ENCODE measurements at regions not wholly inside any gene's neighbourhood (a gene's known extent, or its start where the extent isn't known, plus 50 kb on each side); places are given as distances from the start of the nearest gene placed in this dataset.

DNA sequence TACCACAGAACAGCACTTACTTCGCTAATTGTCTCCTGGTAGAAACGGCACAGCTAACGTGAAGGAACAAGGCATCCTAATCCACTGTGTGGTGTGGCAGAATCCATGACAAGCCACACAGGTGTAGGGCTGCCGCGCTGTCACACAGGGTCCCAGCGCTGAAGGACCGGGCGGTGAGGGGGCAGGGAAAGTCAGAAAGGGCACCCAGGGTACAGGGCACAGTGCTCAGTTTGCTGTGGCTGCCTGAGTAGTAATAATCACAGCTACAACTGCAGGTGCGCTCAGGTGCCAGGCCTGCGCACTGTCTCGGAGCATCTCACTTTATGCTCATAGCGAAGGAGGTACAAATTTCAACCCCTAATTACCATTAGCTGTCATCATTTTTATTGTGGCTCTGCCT lies 55.2 kb upstream of the CAB39 start:
- no peak for TF ChIP-seq EP300 (IDR thresholded peaks at IDR 0.05)
- TF ChIP-seq, protein P1, sequence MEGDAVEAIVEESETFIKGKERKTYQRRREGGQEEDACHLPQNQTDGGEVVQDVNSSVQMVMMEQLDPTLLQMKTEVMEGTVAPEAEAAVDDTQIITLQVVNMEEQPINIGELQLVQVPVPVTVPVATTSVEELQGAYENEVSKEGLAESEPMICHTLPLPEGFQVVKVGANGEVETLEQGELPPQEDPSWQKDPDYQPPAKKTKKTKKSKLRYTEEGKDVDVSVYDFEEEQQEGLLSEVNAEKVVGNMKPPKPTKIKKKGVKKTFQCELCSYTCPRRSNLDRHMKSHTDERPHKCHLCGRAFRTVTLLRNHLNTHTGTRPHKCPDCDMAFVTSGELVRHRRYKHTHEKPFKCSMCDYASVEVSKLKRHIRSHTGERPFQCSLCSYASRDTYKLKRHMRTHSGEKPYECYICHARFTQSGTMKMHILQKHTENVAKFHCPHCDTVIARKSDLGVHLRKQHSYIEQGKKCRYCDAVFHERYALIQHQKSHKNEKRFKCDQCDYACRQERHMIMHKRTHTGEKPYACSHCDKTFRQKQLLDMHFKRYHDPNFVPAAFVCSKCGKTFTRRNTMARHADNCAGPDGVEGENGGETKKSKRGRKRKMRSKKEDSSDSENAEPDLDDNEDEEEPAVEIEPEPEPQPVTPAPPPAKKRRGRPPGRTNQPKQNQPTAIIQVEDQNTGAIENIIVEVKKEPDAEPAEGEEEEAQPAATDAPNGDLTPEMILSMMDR (IDR thresholded peaks at IDR 0.05) = no peak
- no peak for TF ChIP-seq POLR2AphosphoS5 (IDR thresholded peaks at IDR 0.05)
- TF ChIP-seq POLR2A (IDR thresholded peaks at IDR 0.05) = no peak

Data from suprapubic skin (tissue), 4 donors.